ENCODE measurements at regions not wholly inside any gene's neighbourhood (a gene's known extent, or its start where the extent isn't known, plus 50 kb on each side); places are given as distances from the start of the nearest gene placed in this dataset.

GRCh38 chr3:20450611-20451010 is 264.6 kb upstream of the SGO1 start:
- Mint-ChIP-seq H3K4me1 (no peaks in the 10 kb centered on the region), H3K27me3 (ENCODE audit: low read depth) (no peaks in the 10 kb centered on the region), H3K4me3 (no peak overlapping the region), H3K27ac (no peak overlapping the region), H3K36me3 (peaks cover 54% of the 10 kb centered on the region), H3K9me3 (peaks cover 82% of the 10 kb centered on the region)
- POLR2A ChIA-PET: interaction anchor here (0.5 kb wide), 1 partner anchor 143 kb away, joined by 3 read pairs; no protein-coding TSS in a partner anchor
- DNase-seq (ENCODE audit: low spot score) (no peak), ATAC-seq (no peak)
- no peak for TF ChIP-seq PREB (CRISPR knock-in tag; IDR thresholded peaks at IDR 0.05; ENCODE audit: borderline replicate concordance)
- TF ChIP-seq NFYB (CRISPR knock-in tag; conservative IDR thresholded peaks at IDR 0.05; ENCODE audit: low read depth): no peak
- TF ChIP-seq ZNF219 (CRISPR knock-in tag; IDR thresholded peaks at IDR 0.05; ENCODE audit: borderline replicate concordance): no peak
- TF ChIP-seq NR2C2 (CRISPR knock-in tag; IDR thresholded peaks at IDR 0.05): no peak
- TF ChIP-seq SMAD3 (CRISPR knock-in tag; IDR thresholded peaks at IDR 0.05; ENCODE audit: borderline replicate concordance): no peak
- TF ChIP-seq PRDM15 (CRISPR knock-in tag; IDR thresholded peaks at IDR 0.05): no peak
- TF ChIP-seq ARID4B (CRISPR knock-in tag; IDR thresholded peaks at IDR 0.05; ENCODE audit: borderline replicate concordance): no peak
- TF ChIP-seq MAX (CRISPR knock-in tag; IDR thresholded peaks at IDR 0.05): no peak
- TF ChIP-seq CBFB (CRISPR knock-in tag; IDR thresholded peaks at IDR 0.05; ENCODE audit: low read depth): no peak
- no peak for TF ChIP-seq ZNF232 (CRISPR knock-in tag; IDR thresholded peaks at IDR 0.05)
- CTCF ChIA-PET: no interaction called here

GRCh38 chr3:20442846-20443245 is 256.8 kb upstream of the SGO1 start:
- Mint-ChIP-seq H3K4me1 (no peaks in the 10 kb centered on the region), H3K36me3 (peaks cover 10% of the 10 kb centered on the region), H3K27me3 (ENCODE audit: low read depth) (no peaks in the 10 kb centered on the region), H3K9me3 (peaks cover 26% of the 10 kb centered on the region), H3K4me3 (no peak overlapping the region), H3K27ac (no peak overlapping the region)
- ChIA-PET CTCF (no interaction called here), POLR2A (no interaction called here)
- DNase-seq (ENCODE audit: low spot score) (no peak), ATAC-seq (no peak)
- TF ChIP-seq ATF3 (CRISPR knock-in tag; conservative IDR thresholded peaks at IDR 0.05) (no peak), AR (CRISPR knock-in tag; IDR thresholded peaks at IDR 0.05) (no peak), NFATC4 (CRISPR knock-in tag; IDR thresholded peaks at IDR 0.05) (no peak), STAT6 (CRISPR knock-in tag; conservative IDR thresholded peaks at IDR 0.05; ENCODE audit: low read depth) (no peak), GRHL2 (CRISPR knock-in tag; IDR thresholded peaks at IDR 0.05; ENCODE audit: insufficient replicate concordance, severe bottlenecking) (no peak), ZNF317 (CRISPR knock-in tag; IDR thresholded peaks at IDR 0.05; ENCODE audit: borderline replicate concordance, low read depth) (no peak), TEAD1 (CRISPR knock-in tag; IDR thresholded peaks at IDR 0.05) (no peak), RELA (CRISPR knock-in tag; IDR thresholded peaks at IDR 0.05; ENCODE audit: borderline replicate concordance) (no peak), OVOL2 (CRISPR knock-in tag; IDR thresholded peaks at IDR 0.05; ENCODE audit: borderline replicate concordance) (no peak)
